LNCAP (cell line): ENCODE measurements at regions not wholly inside any gene's neighbourhood (a gene's known extent, or its start where the extent isn't known, plus 50 kb on each side); places are given as distances from the start of the nearest gene placed in this dataset.

Experiments
- TF ChIP-seq, protein P1 (sequence below): fragments of 450-650 bp; IDR thresholded peaks from 2 replicates; pipeline ENCODE4 v1.5.1; 2017; ENCODE audit warnings: mild to moderate bottlenecking

DNA sequence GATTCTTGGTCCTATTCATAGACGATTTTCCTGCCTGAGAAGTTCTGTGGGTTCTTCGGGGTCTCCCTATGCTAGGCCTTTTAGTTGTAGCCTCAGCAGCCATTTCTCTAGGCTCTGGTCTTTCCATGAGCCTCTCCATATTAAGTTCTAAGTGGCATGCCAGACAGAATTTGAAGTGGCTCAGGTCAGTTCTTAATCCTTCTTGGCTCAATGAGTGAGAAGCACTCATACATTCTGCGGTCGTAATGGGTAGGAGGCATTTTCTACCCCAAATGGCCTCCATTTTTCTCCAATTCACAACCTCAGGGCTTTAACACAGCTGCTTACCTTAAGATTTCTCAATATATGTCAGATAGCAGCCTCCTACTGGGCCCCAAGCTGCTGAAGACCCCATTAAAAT is 405.3 kb upstream of the GALNT5 start:
- TF ChIP-seq, protein P1, sequence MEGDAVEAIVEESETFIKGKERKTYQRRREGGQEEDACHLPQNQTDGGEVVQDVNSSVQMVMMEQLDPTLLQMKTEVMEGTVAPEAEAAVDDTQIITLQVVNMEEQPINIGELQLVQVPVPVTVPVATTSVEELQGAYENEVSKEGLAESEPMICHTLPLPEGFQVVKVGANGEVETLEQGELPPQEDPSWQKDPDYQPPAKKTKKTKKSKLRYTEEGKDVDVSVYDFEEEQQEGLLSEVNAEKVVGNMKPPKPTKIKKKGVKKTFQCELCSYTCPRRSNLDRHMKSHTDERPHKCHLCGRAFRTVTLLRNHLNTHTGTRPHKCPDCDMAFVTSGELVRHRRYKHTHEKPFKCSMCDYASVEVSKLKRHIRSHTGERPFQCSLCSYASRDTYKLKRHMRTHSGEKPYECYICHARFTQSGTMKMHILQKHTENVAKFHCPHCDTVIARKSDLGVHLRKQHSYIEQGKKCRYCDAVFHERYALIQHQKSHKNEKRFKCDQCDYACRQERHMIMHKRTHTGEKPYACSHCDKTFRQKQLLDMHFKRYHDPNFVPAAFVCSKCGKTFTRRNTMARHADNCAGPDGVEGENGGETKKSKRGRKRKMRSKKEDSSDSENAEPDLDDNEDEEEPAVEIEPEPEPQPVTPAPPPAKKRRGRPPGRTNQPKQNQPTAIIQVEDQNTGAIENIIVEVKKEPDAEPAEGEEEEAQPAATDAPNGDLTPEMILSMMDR: no peak

DNA sequence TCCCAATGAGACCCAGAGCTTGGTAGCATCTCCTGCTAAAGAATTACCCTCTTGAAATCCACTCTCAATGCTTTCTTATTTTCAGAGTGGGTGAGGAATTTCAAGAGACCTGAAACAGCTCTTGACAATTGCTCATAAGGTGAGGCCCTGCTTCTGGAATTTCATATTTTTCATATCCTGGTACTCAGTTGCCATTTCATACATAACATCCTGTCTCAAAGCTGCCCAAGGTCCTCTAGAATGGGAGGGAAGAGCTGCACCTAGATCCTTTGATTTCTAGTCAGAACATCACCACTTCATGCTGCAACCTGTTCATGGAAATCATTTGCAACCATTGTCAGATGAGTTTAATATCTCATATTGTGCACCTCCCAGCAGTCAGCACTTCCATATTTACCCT is 404.8 kb upstream of the GALNT5 start:
- TF ChIP-seq, protein P1: no peak

DNA sequence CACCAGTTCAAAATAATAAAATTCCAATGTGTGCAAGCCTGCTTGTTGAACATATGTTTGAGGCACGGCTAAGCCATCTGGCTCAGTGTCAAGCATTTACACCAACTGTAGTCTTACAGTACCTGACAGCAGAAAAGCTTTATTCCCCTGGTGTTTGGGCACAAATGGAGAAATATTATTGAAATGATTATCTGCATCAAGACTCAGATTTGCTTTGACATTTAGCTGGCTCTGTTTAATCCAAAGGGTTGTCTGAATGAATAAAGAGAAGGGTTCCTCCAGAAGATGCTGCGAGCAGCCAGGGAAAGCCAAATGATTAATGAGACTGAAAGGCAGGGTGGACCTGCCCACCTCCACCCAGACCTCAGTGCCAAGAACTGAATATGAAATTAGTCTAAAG is 393.2 kb upstream of the GALNT5 start:
- TF ChIP-seq, protein P1: no peak

DNA sequence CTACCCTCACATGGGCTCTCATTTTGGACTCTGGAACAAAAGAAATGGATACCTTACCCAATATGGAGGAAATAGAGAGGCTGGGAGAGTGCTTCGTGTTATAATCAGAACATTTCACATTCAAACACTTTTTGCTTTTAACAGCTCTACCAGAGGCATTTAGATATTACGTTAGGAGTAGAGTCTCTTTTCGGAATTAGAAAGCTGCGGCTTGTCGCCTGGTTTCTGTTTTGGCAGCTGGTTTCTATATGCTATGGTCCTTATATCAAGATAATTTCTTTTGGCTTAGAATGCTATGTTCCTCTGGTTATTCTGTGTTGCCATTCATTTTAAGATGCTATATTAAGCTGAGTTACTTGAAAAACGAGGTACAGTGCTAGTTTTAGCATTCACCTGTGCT is 392.8 kb upstream of the GALNT5 start:
- TF ChIP-seq, protein P1: no peak

DNA sequence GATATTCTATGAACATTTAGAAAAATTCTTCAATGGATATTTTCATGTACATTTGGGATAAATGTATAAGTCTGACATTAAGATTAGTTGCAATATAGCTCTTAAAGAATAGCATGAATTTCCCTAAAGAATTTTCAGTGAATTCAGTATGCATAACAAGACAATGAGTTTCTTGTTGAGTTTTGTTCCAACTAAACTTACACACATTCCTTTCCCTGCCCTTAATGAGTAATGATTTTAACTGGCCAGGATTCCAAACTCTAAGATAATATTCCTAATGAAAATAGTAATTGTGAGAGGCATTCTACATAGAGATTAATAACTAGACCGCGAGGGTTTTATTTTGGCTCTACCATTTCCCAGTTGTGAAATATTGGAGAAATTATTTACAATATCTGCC is 390.3 kb upstream of the GALNT5 start:
- TF ChIP-seq, protein P1: no peak

DNA sequence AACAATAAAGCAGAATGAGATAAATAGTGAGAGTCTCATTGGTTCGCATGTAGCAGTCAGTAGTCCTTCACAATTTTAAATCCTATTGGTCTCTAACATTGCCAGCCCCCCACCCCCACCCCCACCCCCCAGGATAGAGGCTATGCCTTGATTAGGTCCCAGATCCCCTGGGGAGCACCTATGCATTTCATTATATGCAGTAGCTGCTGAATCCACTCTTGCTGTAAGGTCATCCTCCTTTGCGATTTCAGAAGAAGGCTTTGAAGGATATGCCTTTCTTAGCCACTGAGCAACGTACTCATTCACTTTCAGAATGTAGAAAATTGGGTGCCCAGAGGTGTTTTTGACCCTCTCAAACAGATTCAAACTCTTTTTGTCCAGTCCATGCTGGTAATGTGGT is 382.8 kb upstream of the GALNT5 start:
- TF ChIP-seq, protein P1: no peak

DNA sequence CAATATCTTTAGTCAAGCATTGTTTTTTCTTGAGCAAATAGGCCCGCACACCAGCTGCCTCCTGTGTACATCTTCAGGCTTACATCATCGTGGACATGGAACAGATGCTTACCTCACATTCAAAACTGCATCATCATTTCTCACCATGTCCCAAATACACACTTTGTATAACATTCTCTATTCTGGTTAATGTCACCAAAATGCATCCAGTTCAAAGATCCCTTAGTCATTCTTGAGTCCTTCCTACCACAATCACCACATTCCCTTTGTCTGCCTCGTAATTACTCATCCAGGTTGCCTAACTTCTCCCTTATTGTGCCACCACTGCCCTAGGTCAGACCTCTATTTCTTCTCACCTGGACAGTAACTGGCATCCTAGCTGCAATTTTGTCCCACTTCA is 373.7 kb upstream of the GALNT5 start:
- TF ChIP-seq, protein P1: no peak

DNA sequence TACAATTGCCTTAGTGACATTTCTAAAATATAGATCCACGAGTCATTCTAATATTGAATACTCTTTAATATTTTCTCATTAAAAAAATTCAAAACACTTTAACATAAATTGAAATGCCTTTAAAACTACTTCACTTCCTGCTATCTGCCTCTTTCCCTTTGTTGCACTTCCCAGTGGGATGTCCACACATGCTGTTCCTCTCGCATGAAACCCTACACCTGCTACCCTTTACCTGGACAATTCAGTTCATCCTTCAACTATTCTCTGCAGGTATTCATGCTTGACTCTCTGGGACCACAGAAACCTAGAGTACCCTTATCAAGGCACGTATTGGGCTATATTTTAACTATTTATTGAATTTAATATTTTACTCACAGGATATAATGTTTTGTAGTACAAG is 373.3 kb upstream of the GALNT5 start:
- TF ChIP-seq, protein P1: no peak
